ENCODE measurements at regions not wholly inside any gene's neighbourhood (a gene's known extent, or its start where the extent isn't known, plus 50 kb on each side); places are given as distances from the start of the nearest gene placed in this dataset.

- Histone ChIP-seq H3K4me3 (no peak overlapping the region), H3K4me1 (no peaks in the 10 kb centered on the region), H3K36me3 (ENCODE audit: insufficient read depth in 1 of 2, low read depth in 1 of 2) (no peaks in the 10 kb centered on the region), H3K27me3 (ENCODE audit: insufficient read depth in 3 of 3, low read length in 2 of 3) (peaks cover 0 to 2% (median 0%) of the 10 kb centered on the region in 3 donors), H3K9me3 (no peaks in the 10 kb centered on the region), H3K27ac (no peak overlapping the region)
- no peak for DNase-seq
- intact Hi-C loops (cut with DNase I), result no loop called here
- no peak for ATAC-seq
- no peak for TF ChIP-seq CTCF (IDR thresholded peaks at IDR 0.05)
- 82 to 91% (median 88%) methylated on average over 2 of the region's 2 CpGs for WGBS, 3 donors
These were observed 456.1 kb upstream of the RGS18 start for GRCh38 chr1:191702124-191702523.

GRCh38 chr1:191707288-191707687 is 451.0 kb upstream of the RGS18 start:
- no peak overlapping the region for H3K27ac ChIP-seq
- no peaks in the 10 kb centered on the region for H3K27me3 ChIP-seq (ENCODE audit: insufficient read depth in 3 of 3, low read length in 2 of 3)
- ATAC-seq, result no peak
- no peak for TF ChIP-seq CTCF (IDR thresholded peaks at IDR 0.05)
- no peaks in the 10 kb centered on the region for H3K9me3 ChIP-seq
- H3K36me3 ChIP-seq (ENCODE audit: insufficient read depth in 1 of 2, low read depth in 1 of 2), result no peaks in the 10 kb centered on the region
- DNase-seq, result no peak
- no peak overlapping the region for H3K4me3 ChIP-seq
- 50 to 59% (median 54%) methylated on average over 2 of the region's 2 CpGs for WGBS, 3 donors
- intact Hi-C loops (cut with DNase I), result loop anchor here in 1 of 2 donors (2.0 kb wide), 1 partner anchor 18 kb away; no protein-coding TSS in a partner anchor
- no peaks in the 10 kb centered on the region for H3K4me1 ChIP-seq

- 8 to 18% (median 16%) methylated on average over 2 of the region's 2 CpGs for WGBS, 3 donors
- H3K9me3 ChIP-seq, result no peaks in the 10 kb centered on the region
- intact Hi-C loops (cut with DNase I), result no loop called here
- no peak overlapping the region for H3K27ac ChIP-seq
- TF ChIP-seq CTCF (IDR thresholded peaks at IDR 0.05), result no peak
- no peak overlapping the region for H3K4me3 ChIP-seq
- ATAC-seq (no peak), DNase-seq (no peak)
- no peaks in the 10 kb centered on the region for H3K27me3 ChIP-seq (ENCODE audit: insufficient read depth in 3 of 3, low read length in 2 of 3)
- H3K36me3 ChIP-seq (ENCODE audit: insufficient read depth in 1 of 2, low read depth in 1 of 2), result no peaks in the 10 kb centered on the region
- H3K4me1 ChIP-seq, result no peaks in the 10 kb centered on the region
These were observed 449.0 kb upstream of the RGS18 start for GRCh38 chr1:191709215-191709614.

GRCh38 chr1:191711961-191712360 is 446.3 kb upstream of the RGS18 start:
- no peak overlapping the region for H3K27ac ChIP-seq
- no peaks in the 10 kb centered on the region for H3K4me1 ChIP-seq
- H3K27me3 ChIP-seq (ENCODE audit: insufficient read depth in 3 of 3, low read length in 2 of 3), result no peaks in the 10 kb centered on the region
- no peak overlapping the region for H3K4me3 ChIP-seq
- no peak for DNase-seq
- H3K36me3 ChIP-seq (ENCODE audit: insufficient read depth in 1 of 2, low read depth in 1 of 2), result no peaks in the 10 kb centered on the region
- ATAC-seq, result no peak
- TF ChIP-seq CTCF (IDR thresholded peaks at IDR 0.05), result no peak
- intact Hi-C loops (cut with DNase I), result no loop called here
- WGBS, 3 donors, result 91 to 96% (median 92%) methylated on average over 6 of the region's 6 CpGs
- H3K9me3 ChIP-seq, result no peaks in the 10 kb centered on the region

GRCh38 chr1:191714845-191715244 is 443.4 kb upstream of the RGS18 start:
- TF ChIP-seq CTCF (IDR thresholded peaks at IDR 0.05), result no peak
- Histone ChIP-seq H3K4me3 (no peak overlapping the region), H3K36me3 (ENCODE audit: insufficient read depth in 1 of 2, low read depth in 1 of 2) (no peaks in the 10 kb centered on the region), H3K27me3 (ENCODE audit: insufficient read depth in 3 of 3, low read length in 2 of 3) (no peaks in the 10 kb centered on the region), H3K27ac (no peak overlapping the region), H3K9me3 (no peaks in the 10 kb centered on the region), H3K4me1 (no peaks in the 10 kb centered on the region)
- intact Hi-C loops (cut with DNase I), result no loop called here
- no peak for ATAC-seq
- 51 to 60% (median 53%) methylated on average over 2 of the region's 2 CpGs for WGBS, 3 donors
- DNase-seq, result no peak

All from psoas muscle (tissue), 7 donors.